Endothelial cell of umbilical vein (primary cell): ENCODE measurements at regions not wholly inside any gene's neighbourhood (a gene's known extent, or its start where the extent isn't known, plus 50 kb on each side); places are given as distances from the start of the nearest gene placed in this dataset.

ENCODE experiments used
- BruUV-seq: library from RNA; stranded (reverse); fragments of 400-500 nt; replicated peaks from 2 replicates; lab custom pipeline; 2021; lab: Mats Ljungman, UMichigan
- CTCF ChIA-PET: fragments of 300-600, 350-600 bp; sonication (Branson Sonifier 250); formaldehyde crosslinking; loops from one replicate; lab custom pipeline; 2021; ENCODE audit warnings: antibody characterized with exemption, inconsistent platforms; lab: Charles Lee
- POLR2A ChIA-PET: fragments of 300-600, 350-600 bp; sonication (Branson Sonifier 250); formaldehyde crosslinking; loops from one replicate; lab custom pipeline; 2021; ENCODE audit warnings: antibody characterized with exemption, inconsistent platforms; lab: Charles Lee
- DNase-seq: peaks from one replicate; pipeline ENCODE4 v3.0.0-alpha.2; 2011; ENCODE audit warnings: low read depth, low spot score
- FAIRE-seq: peaks from 2 replicates; lab custom pipeline; 2011; peaks lifted over from hg19 to GRCh38; lab: Jason Lieb, UNC
- H2AFZ ChIP-seq: 2 replicates; pipeline ENCODE4 v1.6.0; 2012; ENCODE audit warnings: low read depth, low read length, control low read depth, inconsistent platforms
- H3K27ac ChIP-seq: 2 replicates; pipeline ENCODE4 v1.5.1; 2011; ENCODE audit warnings: low read depth, mild to moderate bottlenecking, control low read depth, low read length, moderate library complexity; ENCODE audit not compliant: insufficient read depth
- H3K27me3 ChIP-seq, 2 experiments: 2 replicates each; pipeline versions ENCODE4 v1.6.0 to v1.6.1; 2011; ENCODE audit warnings: low read length in 2 of 2, mixed read lengths in 1 of 2; ENCODE audit not compliant: control insufficient read depth in 2 of 2, insufficient read depth in 2 of 2
- H3K36me3 ChIP-seq, 2 experiments: 2 replicates in 1 of 2; 3 replicates in 1 of 2; pipeline ENCODE4 v1.5.1; 2011; ENCODE audit warnings: low read length in 2 of 2, mild to moderate bottlenecking in 1 of 2, moderate library complexity in 1 of 2; ENCODE audit not compliant: control insufficient read depth in 2 of 2, insufficient read depth in 2 of 2; ENCODE audit errors: extremely low read depth in 1 of 2
- H3K4me1 ChIP-seq: 3 replicates; pipeline ENCODE4 v1.5.1; 2011; ENCODE audit warnings: mild to moderate bottlenecking, low read length; ENCODE audit not compliant: control insufficient read depth, insufficient read depth; ENCODE audit errors: extremely low read depth
- H3K4me2 ChIP-seq: 2 replicates; pipeline ENCODE4 v1.6.1; 2011; ENCODE audit warnings: low read length, control low read depth, mixed read lengths; ENCODE audit not compliant: insufficient read depth
- H3K4me3 ChIP-seq, 3 experiments: fragments of 200-600 bp in 1 of 3; sonication (generic), shearing (Covaris generic) in 1 of 3; replicated peaks in 1 of 3; 2 replicates each; pipeline ENCODE4 v1.5.1; 2011 to 2016; ENCODE audit warnings: control low read depth in 3 of 3, low read length in 3 of 3, mild to moderate bottlenecking in 2 of 3, inconsistent platforms in 1 of 3, low read depth in 1 of 3, moderate library complexity in 1 of 3; ENCODE audit not compliant: insufficient read depth in 1 of 3
- H3K79me2 ChIP-seq: 2 replicates; pipeline ENCODE4 v1.6.0; 2012; ENCODE audit warnings: low read length, inconsistent platforms; ENCODE audit not compliant: control insufficient read depth, insufficient read depth
- H3K9ac ChIP-seq: replicated peaks from 2 replicates; pipeline ENCODE3; 2011; ENCODE audit warnings: low read length, control low read depth; ENCODE audit not compliant: insufficient read depth; ENCODE audit errors: extremely low read depth
- H3K9me1 ChIP-seq: replicated peaks from 3 replicates; pipeline ENCODE4 v1.6.0; 2011; ENCODE audit warnings: mild to moderate bottlenecking, low read length; ENCODE audit not compliant: control insufficient read depth, insufficient read depth; ENCODE audit errors: extremely low read depth
- H3K9me3 ChIP-seq: replicated peaks from 2 replicates; pipeline ENCODE4 v1.5.1; 2012; ENCODE audit warnings: low read length, inconsistent platforms; ENCODE audit not compliant: control insufficient read depth, insufficient read depth
- H4K20me1 ChIP-seq: replicated peaks from 2 replicates; pipeline ENCODE3; 2011; ENCODE audit warnings: mild to moderate bottlenecking, low read length; ENCODE audit not compliant: control insufficient read depth, insufficient read depth; ENCODE audit errors: extremely low read depth
- CTCF ChIP-seq, 2 donors: IDR thresholded peaks; 1 replicate in 1 of 2; 2 replicates in 1 of 2; pipeline ENCODE4 v1.5.1; 2011; ENCODE audit warnings: low read length in 2 of 2, mild to moderate bottlenecking in 2 of 2, moderate library complexity in 2 of 2, control low read depth in 1 of 2, inconsistent platforms in 1 of 2, low read depth in 1 of 2; ENCODE audit not compliant: insufficient read depth in 1 of 2; ENCODE audit errors: extremely low read depth in 1 of 2
- EZH2 ChIP-seq: IDR thresholded peaks from 2 replicates; pipeline ENCODE4 v1.6.1; 2012; ENCODE audit warnings: borderline replicate concordance, low read depth, mild to moderate bottlenecking, moderate library complexity, low read length, inconsistent platforms; ENCODE audit not compliant: severe bottlenecking
- FOS ChIP-seq: IDR thresholded peaks from 2 replicates; pipeline ENCODE4 v1.6.1; 2011; ENCODE audit warnings: mild to moderate bottlenecking, low read length, moderate library complexity, borderline replicate concordance; ENCODE audit not compliant: insufficient read depth
- GATA2 ChIP-seq: IDR thresholded peaks from 2 replicates; pipeline ENCODE4 v1.7.0; 2011; ENCODE audit warnings: low read depth, mild to moderate bottlenecking, moderate library complexity, mixed read lengths, low read length; ENCODE audit not compliant: insufficient read length, insufficient read depth
- JUN ChIP-seq: IDR thresholded peaks from 2 replicates; pipeline ENCODE4 v1.6.1; 2011; ENCODE audit warnings: borderline replicate concordance, low read depth; ENCODE audit not compliant: insufficient read length, insufficient read depth
- MAX ChIP-seq: IDR thresholded peaks from 2 replicates; pipeline ENCODE4 v1.6.1; 2011; ENCODE audit not compliant: insufficient read depth, insufficient read length
- MYC ChIP-seq: IDR thresholded peaks from one replicate; pipeline ENCODE4 v1.6.1; 2011; ENCODE audit warnings: mild to moderate bottlenecking, low read depth, low read length
- POLR2A ChIP-seq: IDR thresholded peaks from 2 replicates; pipeline ENCODE4 v1.6.1; 2012; ENCODE audit warnings: low read depth, mild to moderate bottlenecking, control low read depth, low read length
- POLR2AphosphoS5 ChIP-seq: IDR thresholded peaks from 2 replicates; pipeline ENCODE4 v1.6.1; 2012; ENCODE audit warnings: low read depth, mild to moderate bottlenecking, control low read depth, low read length, moderate library complexity; ENCODE audit not compliant: insufficient read depth
- dilution Hi-C: fragments of 300-500 bp; cut with MboI; formaldehyde crosslinking; loops from one replicate; pipeline ENCODE4 v1.15.0; 2019; ENCODE audit warnings: low sequenced_read_pairs; ENCODE audit not compliant: extremely low pct_ligation_motif_present
- intact Hi-C: fragments of 100-400 bp; cut with micrococcal nuclease; formaldehyde crosslinking; loops from one replicate; pipeline ENCODE4 v1.10.0; 2022

- no peaks in the 10 kb centered on the region for H4K20me1 ChIP-seq
- no peak overlapping the region for H3K4me3 ChIP-seq
- CTCF ChIA-PET: interaction anchor here (1.2 to 2.4 kb wide), 3 partner anchors 569 to 872 kb away, joined by 4 to 8 read pairs (median 5); partner anchors contain the start of gene MYCN
- no peaks in the 10 kb centered on the region for H3K9me1 ChIP-seq
- TF ChIP-seq POLR2A (no peak), MYC (no peak), GATA2 (no peak), MAX (no peak), EZH2 (no peak), POLR2AphosphoS5 (no peak), FOS (no peak), JUN (no peak), CTCF (IDR thresholded peaks at IDR 0.05; ENCODE audit: extremely low read depth in 1 of 2, insufficient read depth in 1 of 2, low read depth in 1 of 2, low read length in 2 of 2) (no peak)
- no peaks in the 10 kb centered on the region for H3K4me1 ChIP-seq
- POLR2A ChIA-PET: no interaction called here
- H3K27me3 ChIP-seq: peaks cover 19 to 27% of the 10 kb centered on the region in 2 experiments
- no peak overlapping the region for H3K4me2 ChIP-seq
- FAIRE-seq (no peak), DNase-seq (no peak)
- no peaks in the 10 kb centered on the region for H3K9me3 ChIP-seq
- intact Hi-C loops (loop anchor here (2.0 to 5.0 kb wide), 3 partner anchors 568 to 1928 kb away; partner anchors contain the start of gene MYCN), dilution Hi-C loops (no loop called here)
- no peaks in the 10 kb centered on the region for H3K36me3 ChIP-seq
- H3K9ac ChIP-seq: no peak overlapping the region
- no peaks in the 10 kb centered on the region for H3K79me2 ChIP-seq
- no peak overlapping the region for H2AFZ ChIP-seq
- no peak overlapping the region for H3K27ac ChIP-seq
- no TSS peak for BruUV-seq
These were observed 156.6 kb downstream of the CYRIA start for GRCh38 chr2:16509042-16509441.
